ENCODE measurements at regions not wholly inside any gene's neighbourhood (a gene's known extent, or its start where the extent isn't known, plus 50 kb on each side); places are given as distances from the start of the nearest gene placed in this dataset.

DNA sequence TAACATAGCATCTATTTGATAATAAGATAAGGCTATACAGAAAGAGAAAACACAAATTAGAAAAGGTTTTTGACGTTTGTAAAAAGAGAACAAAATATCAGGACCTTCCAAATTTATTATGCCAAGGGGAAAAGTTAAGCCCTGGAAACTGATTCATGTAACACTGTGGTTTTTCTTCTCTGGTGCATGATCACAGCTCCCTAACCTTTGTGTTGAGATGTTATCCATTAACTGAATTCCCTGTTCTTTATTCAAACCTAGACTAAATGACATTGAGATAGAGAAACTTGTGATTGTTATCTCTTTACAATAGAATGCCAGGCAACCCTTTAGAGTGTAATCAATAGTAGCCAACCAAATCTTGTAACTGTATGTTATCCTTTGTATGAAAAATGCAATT, 141.5 kb upstream of the NRG3 start:
- TF ChIP-seq CTCF (conservative IDR thresholded peaks at IDR 0.05; ENCODE audit: low read depth, low read length) (no peak), MAZ (IDR thresholded peaks at IDR 0.05; ENCODE audit: borderline replicate concordance, low read depth, low read length) (no peak)

Measured in IMR-90 (cell line).